K562 (cell line): ENCODE measurements at regions not wholly inside any gene's neighbourhood (a gene's known extent, or its start where the extent isn't known, plus 50 kb on each side); places are given as distances from the start of the nearest gene placed in this dataset.

Experiments
- ATAC-seq: fragments of 200-7000 bp; cut with Tn5 transposase; 3 replicates; pipeline ENCODE4 v1.9.1; 2020; ENCODE audit warnings: moderate library complexity
- BruUV-seq: library from RNA; stranded (reverse); fragments of 400-500 nt; replicated peaks from 2 replicates; lab custom pipeline; 2021; lab: Mats Ljungman, UMichigan
- CTCF ChIA-PET: fragments of 300-600 bp; formaldehyde crosslinking; extraction: SDS; loops from one replicate; lab custom pipeline; 2021; ENCODE audit warnings: low intra/inter-chr PET ratio; lab: Yijun Ruan, JAX
- POLR2A ChIA-PET: fragments of 300-600, 350-650 bp; sonication (Branson Sonifier 250); formaldehyde crosslinking; extraction: SDS; loops from one replicate; lab custom pipeline; 2021; ENCODE audit warnings: antibody characterized with exemption, inconsistent platforms; lab: Yijun Ruan, JAX
- DNase-seq, 4 experiments: peaks; one replicate each; pipeline versions ENCODE4 v3.0.0 to v3.0.0-alpha.2; 2011 to 2018; ENCODE audit warnings: low spot score in 3 of 4, mixed read lengths in 3 of 4; ENCODE audit errors: extremely low read depth in 1 of 4
- FAIRE-seq: peaks from 2 replicates; lab custom pipeline; 2011; peaks lifted over from hg19 to GRCh38; lab: Jason Lieb, UNC
- H2AFZ ChIP-seq: 2 replicates; pipeline ENCODE4 v1.6.0; 2011; ENCODE audit warnings: low read depth, low read length, control low read depth, inconsistent platforms
- H3K27ac ChIP-seq: fragments of 200-600 bp; 3 replicates; pipeline ENCODE4 v1.8.0; 2011; ENCODE audit warnings: low read depth, mild to moderate bottlenecking, control low read depth, inconsistent platforms, low read length, moderate library complexity, mixed read lengths; ENCODE audit errors: extremely low read depth
- H3K27me3 ChIP-seq, 2 experiments: fragments of 300-600 bp in 1 of 2; 2 replicates in 1 of 2; 3 replicates in 1 of 2; pipeline versions ENCODE4 v1.6.0 to v1.8.0; 2011; ENCODE audit warnings: inconsistent platforms in 2 of 2, low read length in 2 of 2, mild to moderate bottlenecking in 1 of 2, mixed read lengths in 1 of 2, moderate library complexity in 1 of 2; ENCODE audit not compliant: control insufficient read depth in 2 of 2, insufficient read depth in 2 of 2
- H3K36me3 ChIP-seq: fragments of 300-600 bp; 3 replicates; pipeline ENCODE4 v1.8.0; 2011; ENCODE audit warnings: mild to moderate bottlenecking, low read length, inconsistent platforms; ENCODE audit not compliant: control insufficient read depth, insufficient read depth
- H3K4me1 ChIP-seq, 2 experiments: fragments of 200-600 bp in 1 of 2; replicated peaks in 1 of 2; 2 replicates in 1 of 2; 3 replicates in 1 of 2; pipeline versions ENCODE4 v1.5.1 to v1.8.0; 2011; ENCODE audit warnings: inconsistent platforms in 2 of 2, low read length in 2 of 2, mild to moderate bottlenecking in 1 of 2, mixed read lengths in 1 of 2, moderate library complexity in 1 of 2; ENCODE audit not compliant: control insufficient read depth in 2 of 2, insufficient read depth in 2 of 2
- H3K4me2 ChIP-seq: 2 replicates; pipeline ENCODE4 v1.6.1; 2011; ENCODE audit warnings: low read length, control low read depth, inconsistent platforms, mixed read lengths; ENCODE audit not compliant: insufficient read depth
- H3K4me3 ChIP-seq: fragments of 200-600 bp; sonication (generic), shearing (Covaris generic); 2 replicates; pipeline ENCODE4 v1.5.1; 2016; ENCODE audit warnings: control low read depth, inconsistent platforms
- H3K79me2 ChIP-seq: fragments of 200-600 bp; 3 replicates; pipeline ENCODE4 v1.8.0; 2011; ENCODE audit warnings: low read length, inconsistent platforms; ENCODE audit not compliant: control insufficient read depth, insufficient read depth
- H3K9ac ChIP-seq, 2 experiments: 2 replicates each; pipeline versions ENCODE4 v1.6.0 to v1.6.1; 2011; ENCODE audit warnings: low read depth in 2 of 2, low read length in 2 of 2, control low read depth in 1 of 2, inconsistent platforms in 1 of 2, mild to moderate bottlenecking in 1 of 2, mixed read lengths in 1 of 2; ENCODE audit not compliant: insufficient read depth in 1 of 2
- H3K9me1 ChIP-seq: one replicate; pipeline ENCODE4 v1.6.0; 2011; ENCODE audit warnings: inconsistent platforms, mild to moderate bottlenecking, low read length, moderate library complexity; ENCODE audit not compliant: control insufficient read depth, insufficient read depth
- H3K9me3 ChIP-seq: replicated peaks from 2 replicates; pipeline ENCODE4 v1.5.1; 2011; ENCODE audit warnings: low read depth, low read length, inconsistent platforms; ENCODE audit not compliant: control insufficient read depth, insufficient read depth
- H4K20me1 ChIP-seq: replicated peaks from 2 replicates; pipeline ENCODE4 v1.6.1; 2011; ENCODE audit warnings: low read length, inconsistent platforms, mixed read lengths; ENCODE audit not compliant: control insufficient read depth, insufficient read depth
- ARHGAP35 ChIP-seq: fragments of 450-650 bp; IDR thresholded peaks from 2 replicates; pipeline ENCODE4 v1.6.1; 2018; ENCODE audit not compliant: partially characterized antibody
- BMI1 ChIP-seq: fragments of 150-350 bp; IDR thresholded peaks from 2 replicates; pipeline ENCODE4 v1.6.1; 2014; ENCODE audit warnings: low read length
- BRF1 ChIP-seq: IDR thresholded peaks from 3 replicates; pipeline ENCODE4 v1.6.1; 2011; ENCODE audit warnings: borderline replicate concordance, mild to moderate bottlenecking; ENCODE audit not compliant: insufficient read length; ENCODE audit errors: extremely low read depth
- CREBBP ChIP-seq: IDR thresholded peaks from one replicate; pipeline ENCODE4 v1.6.1; 2012; ENCODE audit warnings: low read depth, mild to moderate bottlenecking, control low read depth, inconsistent platforms, low read length
- CTBP1 ChIP-seq: fragments of 450-650 bp; IDR thresholded peaks from 2 replicates; pipeline ENCODE4 v1.6.1; 2016; ENCODE audit warnings: borderline replicate concordance
- ETV1 ChIP-seq: fragments of 450-650 bp; conservative IDR thresholded peaks from 2 replicates; pipeline ENCODE4 v1.6.1; 2016; ENCODE audit warnings: missing genetic modification characterization, control low read depth, low read depth, missing compliant biosample characterization
- FOXP1 ChIP-seq: sonication (generic); formaldehyde crosslinking; IDR thresholded peaks from 2 replicates; pipeline ENCODE4 v1.8.0; 2022; ENCODE audit warnings: mild to moderate bottlenecking, missing genetic modification reagents
- GTF2E2 ChIP-seq: fragments of 200-800 bp; sonication (Bioruptor generic); IDR thresholded peaks from 2 replicates; pipeline ENCODE4 v1.6.1; 2016; ENCODE audit warnings: missing genetic modification characterization, missing compliant biosample characterization
- HNRNPL ChIP-seq: fragments of 200-400 bp; formaldehyde crosslinking; IDR thresholded peaks from 2 replicates; pipeline ENCODE4 v1.6.1; 2017; ENCODE audit warnings: low read depth, mild to moderate bottlenecking, low read length
- NFRKB ChIP-seq: fragments of 450-650 bp; IDR thresholded peaks from 2 replicates; pipeline ENCODE4 v1.6.1; 2016; ENCODE audit warnings: low read depth
- PHB ChIP-seq: fragments of 250-450 bp; sonication (Bioruptor Pico); IDR thresholded peaks from 2 replicates; pipeline ENCODE4 v1.5.0; 2021
- RBM25 ChIP-seq: fragments of 200-400 bp; formaldehyde crosslinking; IDR thresholded peaks from 2 replicates; pipeline ENCODE4 v1.6.1; 2018; ENCODE audit warnings: low read length, low read depth, moderate library complexity; ENCODE audit not compliant: severe bottlenecking
- ZNF280A ChIP-seq: fragments of 450-650 bp; IDR thresholded peaks from 2 replicates; pipeline ENCODE4 v1.6.1; 2018; ENCODE audit warnings: mild to moderate bottlenecking, low read depth; ENCODE audit not compliant: partially characterized antibody
- ZNF324 ChIP-seq: fragments of 250-450 bp; sonication (Bioruptor Pico); IDR thresholded peaks from 2 replicates; pipeline ENCODE4 v1.4.0; 2020; ENCODE audit warnings: mild to moderate bottlenecking
- ZZZ3 ChIP-seq: fragments of 450-650 bp; IDR thresholded peaks from 2 replicates; pipeline ENCODE4 v1.6.1; 2016; ENCODE audit warnings: antibody characterized with exemption, mild to moderate bottlenecking, moderate library complexity
- WGBS: fragments of 100-300 bp; shearing (Covaris generic); methylation state at CpG from one replicate; pipeline ENCODE4 v1.1.6; 2016; ENCODE audit warnings: low coverage, mixed read lengths; ENCODE audit not compliant: insufficient coverage; ENCODE audit errors: missing lambda C conversion rate; 5-methylcytosine and 5-hydroxymethylcytosine counted together
- in situ Hi-C: fragments of 300-500 bp; cut with MboI; formaldehyde crosslinking; loops from 4 replicates; pipeline ENCODE4 v1.15.0; 2018; ENCODE audit warnings: inconsistent platforms, mixed read lengths
- intact Hi-C: fragments of 100-400 bp; cut with micrococcal nuclease; formaldehyde crosslinking; loops from 2 replicates; pipeline ENCODE4 v1.14.2; 2022

GRCh38 chr19:28170066-28170465, 1042.9 kb downstream of the UQCRFS1 start:
- Histone ChIP-seq H3K4me3 (no peak overlapping the region), H3K27ac (no peak overlapping the region), H4K20me1 (no peaks in the 10 kb centered on the region), H3K36me3 (no peaks in the 10 kb centered on the region), H3K9me3 (no peaks in the 10 kb centered on the region), H3K9me1 (no peaks in the 10 kb centered on the region), H3K9ac (no peak overlapping the region), H3K4me2 (no peak overlapping the region), H3K4me1 (no peaks in the 10 kb centered on the region), H3K79me2 (no peaks in the 10 kb centered on the region), H2AFZ (no peak overlapping the region), H3K27me3 (no peaks in the 10 kb centered on the region)
- TF ChIP-seq FOXP1 (no peak), RBM25 (no peak), GTF2E2 (tag) (no peak)
- WGBS, result 0% methylated on average over 3 of the region's 3 CpGs
- ChIA-PET POLR2A (no interaction called here), CTCF (no interaction called here)
- no peak for DNase-seq
- in situ Hi-C loops (no loop called here), intact Hi-C loops (no loop called here)
- FAIRE-seq, result no peak
- no TSS peak for BruUV-seq
- ATAC-seq, result no peak

- BruUV-seq, result no TSS peak
- Histone ChIP-seq H3K27me3 (no peaks in the 10 kb centered on the region), H2AFZ (no peak overlapping the region), H3K9me3 (no peaks in the 10 kb centered on the region), H3K79me2 (no peaks in the 10 kb centered on the region), H4K20me1 (no peaks in the 10 kb centered on the region), H3K36me3 (no peaks in the 10 kb centered on the region), H3K27ac (no peak overlapping the region), H3K9me1 (no peaks in the 10 kb centered on the region), H3K4me2 (no peak overlapping the region), H3K9ac (no peak overlapping the region), H3K4me1 (no peaks in the 10 kb centered on the region), H3K4me3 (no peak overlapping the region)
- no peak for DNase-seq
- intact Hi-C loops, result no loop called here
- in situ Hi-C loops, result no loop called here
- CTCF ChIA-PET, result no interaction called here
- POLR2A ChIA-PET, result no interaction called here
- WGBS, result 0% methylated on average over 5 of the region's 5 CpGs
- FAIRE-seq, result no peak
- ATAC-seq, result no peak
- TF ChIP-seq RBM25 (no peak), HNRNPL (no peak), ZZZ3 (no peak), ETV1 (tag) (no peak), NFRKB (no peak), CTBP1 (no peak), CREBBP (no peak), ZNF324 (no peak), BMI1 (no peak), BRF1 (no peak), ARHGAP35 (no peak), PHB (CRISPR knock-in tag) (no peak), ZNF280A (no peak)
Observed at GRCh38 chr19:28169168-28169887, 1043.6 kb downstream of the UQCRFS1 start.
